ENCODE measurements at regions not wholly inside any gene's neighbourhood (a gene's known extent, or its start where the extent isn't known, plus 50 kb on each side); places are given as distances from the start of the nearest gene placed in this dataset.

DNA sequence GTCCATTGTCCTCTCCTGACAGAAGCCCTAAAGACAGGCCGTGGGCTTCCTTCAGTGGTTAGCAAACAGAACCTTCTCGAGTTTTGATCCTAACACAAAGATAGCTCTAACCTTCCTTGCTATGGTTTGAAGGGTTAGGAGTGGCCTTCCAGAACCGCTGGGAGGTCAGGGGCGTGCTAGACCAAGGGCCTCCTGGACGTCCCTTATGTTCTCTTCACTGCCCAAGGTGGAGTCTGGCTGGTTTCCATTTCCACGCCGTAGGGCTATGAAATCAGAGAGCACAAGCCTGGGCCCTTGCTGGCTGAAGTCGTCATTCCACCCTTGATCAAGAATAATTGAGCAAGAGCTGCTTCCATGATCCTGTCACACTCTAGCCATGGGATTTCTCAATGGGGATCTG, 475.1 kb downstream of the SHQ1 start:
- H3K4me3 Mint-ChIP-seq, result no peak overlapping the region

More for the DNA sequence above, 475.1 kb downstream of the SHQ1 start:
- TF ChIP-seq ZNF462 (CRISPR knock-in tag; IDR thresholded peaks at IDR 0.05) (no peak), JUNB (IDR thresholded peaks at IDR 0.05; ENCODE audit: unreplicated experiment) (no peak), EZH2phosphoT487 (IDR thresholded peaks at IDR 0.05; ENCODE audit: unreplicated experiment) (no peak), EZH2 (IDR thresholded peaks at IDR 0.05; ENCODE audit: low read depth, unreplicated experiment) (no peak)
- ATAC-seq, result no peak
- 0 out of 2 replicates have a peak, but pooled peaks cover 2% of the 10 kb centered on the region for H3K36me3 ChIP-seq (ENCODE audit: insufficient read depth)
- H2AFZ ChIP-seq, result no peak overlapping the region
- peaks cover 7% of the 10 kb centered on the region; the same call in 1 of the 2 replicates for H3F3A ChIP-seq (replicated peaks; ENCODE audit: low read depth)
- DNase-seq (ENCODE audit: low spot score), result no peak
- H4K20me1 ChIP-seq (replicated peaks; ENCODE audit: insufficient read depth), result no peaks in the 10 kb centered on the region
- H3K4me1 ChIP-seq (ENCODE audit: insufficient read depth), result peaks cover 66% of the 10 kb centered on the region
- no peaks in the 10 kb centered on the region; the same call in 2 of the 3 replicates for H3K9me3 Mint-ChIP-seq
- H3K4me3 ChIP-seq, result no peak overlapping the region
- no peaks in the 10 kb centered on the region for H3K27me3 ChIP-seq (ENCODE audit: insufficient read depth)
- H3K4me2 ChIP-seq, result no peak overlapping the region
- peaks cover 6% of the 10 kb centered on the region for H3K27me3 Mint-ChIP-seq (ENCODE audit: insufficient read depth, low read depth, poor library complexity)
- H3K4me1 Mint-ChIP-seq, result peaks cover 69% of the 10 kb centered on the region
- H3K36me3 Mint-ChIP-seq (ENCODE audit: low read depth), result peaks cover 18% of the 10 kb centered on the region
- 0 out of 2 replicates have a peak, but pooled peaks cover 5% of the 10 kb centered on the region for H3K9me2 ChIP-seq (ENCODE audit: insufficient read depth)
- no peak overlapping the region for H3K27ac ChIP-seq (ENCODE audit: low read depth)
- no peak overlapping the region for H3K27ac Mint-ChIP-seq
- H3K79me2 ChIP-seq (replicated peaks; ENCODE audit: insufficient read depth), result peaks cover 2% of the 10 kb centered on the region; the same call in 1 of the 2 replicates
